ENCODE measurements at regions not wholly inside any gene's neighbourhood (a gene's known extent, or its start where the extent isn't known, plus 50 kb on each side); places are given as distances from the start of the nearest gene placed in this dataset.

DNA sequence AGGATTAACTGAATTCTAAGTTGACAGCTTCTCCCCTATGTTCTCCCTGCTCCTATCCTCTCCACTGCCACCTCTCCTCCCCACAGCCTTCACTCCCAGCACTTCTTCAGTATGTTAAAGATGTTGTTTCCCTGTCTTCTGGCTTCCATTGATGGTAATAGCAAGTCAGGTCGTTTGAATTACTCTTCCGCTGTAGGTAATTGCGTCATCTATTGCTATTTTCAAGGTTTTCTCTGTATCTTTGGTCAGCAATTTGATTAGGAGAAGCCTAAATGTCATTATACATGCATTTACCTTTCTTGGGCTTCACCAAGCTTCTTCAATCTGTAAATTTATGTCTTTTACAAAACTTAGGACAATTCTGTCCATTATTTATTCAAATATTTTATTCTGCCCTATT, 377.3 kb upstream of the KLF12 start:
- DNase-seq (ENCODE audit: low read depth) = no peak
- H3K4me3 ChIP-seq (ENCODE audit: control insufficient read depth, low read depth, low read length) = no peak overlapping the region
- TF ChIP-seq, protein P1, sequence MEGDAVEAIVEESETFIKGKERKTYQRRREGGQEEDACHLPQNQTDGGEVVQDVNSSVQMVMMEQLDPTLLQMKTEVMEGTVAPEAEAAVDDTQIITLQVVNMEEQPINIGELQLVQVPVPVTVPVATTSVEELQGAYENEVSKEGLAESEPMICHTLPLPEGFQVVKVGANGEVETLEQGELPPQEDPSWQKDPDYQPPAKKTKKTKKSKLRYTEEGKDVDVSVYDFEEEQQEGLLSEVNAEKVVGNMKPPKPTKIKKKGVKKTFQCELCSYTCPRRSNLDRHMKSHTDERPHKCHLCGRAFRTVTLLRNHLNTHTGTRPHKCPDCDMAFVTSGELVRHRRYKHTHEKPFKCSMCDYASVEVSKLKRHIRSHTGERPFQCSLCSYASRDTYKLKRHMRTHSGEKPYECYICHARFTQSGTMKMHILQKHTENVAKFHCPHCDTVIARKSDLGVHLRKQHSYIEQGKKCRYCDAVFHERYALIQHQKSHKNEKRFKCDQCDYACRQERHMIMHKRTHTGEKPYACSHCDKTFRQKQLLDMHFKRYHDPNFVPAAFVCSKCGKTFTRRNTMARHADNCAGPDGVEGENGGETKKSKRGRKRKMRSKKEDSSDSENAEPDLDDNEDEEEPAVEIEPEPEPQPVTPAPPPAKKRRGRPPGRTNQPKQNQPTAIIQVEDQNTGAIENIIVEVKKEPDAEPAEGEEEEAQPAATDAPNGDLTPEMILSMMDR (conservative IDR thresholded peaks at IDR 0.05; ENCODE audit: control insufficient read depth, insufficient read depth, low read depth, low read length) = no peak

DNA sequence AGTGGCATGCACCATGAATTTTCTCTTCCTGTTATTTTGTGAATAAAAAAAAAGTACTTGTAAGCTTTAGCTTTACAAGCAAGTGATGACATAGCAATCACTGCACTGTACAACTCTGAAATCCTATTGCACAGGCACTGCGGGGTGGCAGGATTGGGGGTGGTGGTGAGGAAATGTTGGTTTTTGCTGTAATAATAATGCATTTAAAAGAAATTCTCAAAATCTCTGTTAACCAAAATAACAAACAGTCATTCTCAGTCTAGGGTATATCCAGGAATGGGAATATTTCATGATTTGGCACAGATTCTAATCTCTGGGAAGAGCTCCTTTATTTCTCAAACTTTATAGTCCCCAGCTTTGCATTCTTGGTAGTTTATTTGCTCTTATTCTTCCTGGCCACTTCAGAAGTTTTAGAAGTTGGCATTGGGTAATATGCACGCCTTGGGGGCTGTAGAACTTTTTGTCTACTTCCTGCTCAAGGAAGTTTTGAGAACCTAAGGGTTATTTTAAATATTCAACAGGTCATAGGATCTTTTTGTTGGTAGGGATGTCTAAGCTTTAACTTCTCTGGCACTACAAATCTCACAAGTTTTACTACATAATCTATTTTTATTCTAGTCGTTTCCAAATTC, 353.0 kb upstream of the KLF12 start:
- no peak overlapping the region for H3K4me3 ChIP-seq (ENCODE audit: control insufficient read depth, low read depth, low read length)
- TF ChIP-seq, protein P1 (conservative IDR thresholded peaks at IDR 0.05; ENCODE audit: control insufficient read depth, insufficient read depth, low read depth, low read length) = no peak
- DNase-seq (ENCODE audit: low read depth) = no peak

DNA sequence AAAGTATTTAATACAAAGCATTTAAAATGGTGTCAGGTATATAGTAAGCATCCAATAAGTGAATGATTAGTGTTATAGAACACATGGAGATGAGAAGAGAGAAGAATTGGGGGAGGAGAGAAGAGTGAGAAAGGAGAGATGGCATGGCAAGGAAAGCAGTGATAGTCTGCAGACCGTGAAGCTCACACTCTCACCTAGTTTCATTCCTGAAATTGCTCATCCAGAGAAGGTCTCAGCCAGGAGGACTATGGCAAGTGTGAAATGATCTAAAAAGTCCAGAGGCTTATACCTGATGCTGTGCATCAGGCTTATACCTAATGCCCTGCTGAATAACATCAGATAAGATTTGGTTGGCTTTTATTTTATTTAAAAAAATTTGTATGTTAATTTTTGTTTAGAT, 351.6 kb upstream of the KLF12 start:
- TF ChIP-seq, protein P1 (conservative IDR thresholded peaks at IDR 0.05; ENCODE audit: control insufficient read depth, insufficient read depth, low read depth, low read length) = no peak
- no peak overlapping the region for H3K4me3 ChIP-seq (ENCODE audit: control insufficient read depth, low read depth, low read length)
- no peak for DNase-seq (ENCODE audit: low read depth)

DNA sequence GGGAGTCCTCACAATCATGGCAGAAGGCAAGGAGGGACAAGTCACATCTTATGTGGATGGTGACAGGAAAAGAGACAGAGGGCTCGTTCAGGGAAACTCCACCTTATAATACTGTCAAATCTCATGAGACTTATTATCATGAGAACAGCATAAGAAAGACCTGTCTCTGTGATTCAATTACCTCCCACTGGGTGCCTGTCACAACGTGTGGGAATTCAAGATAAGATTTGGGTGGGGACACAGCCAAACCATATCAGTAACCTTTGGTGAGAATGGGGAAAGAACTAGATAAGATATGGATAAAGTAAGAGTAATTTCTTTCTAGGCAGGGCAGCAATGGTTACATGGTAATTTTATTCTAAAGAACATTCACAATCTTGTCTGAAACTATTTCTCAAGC, 344.9 kb upstream of the KLF12 start:
- H3K4me3 ChIP-seq (ENCODE audit: control insufficient read depth, low read depth, low read length) = no peak overlapping the region
- TF ChIP-seq, protein P1 (conservative IDR thresholded peaks at IDR 0.05; ENCODE audit: control insufficient read depth, insufficient read depth, low read depth, low read length) = no peak
- DNase-seq (ENCODE audit: low read depth) = no peak

DNA sequence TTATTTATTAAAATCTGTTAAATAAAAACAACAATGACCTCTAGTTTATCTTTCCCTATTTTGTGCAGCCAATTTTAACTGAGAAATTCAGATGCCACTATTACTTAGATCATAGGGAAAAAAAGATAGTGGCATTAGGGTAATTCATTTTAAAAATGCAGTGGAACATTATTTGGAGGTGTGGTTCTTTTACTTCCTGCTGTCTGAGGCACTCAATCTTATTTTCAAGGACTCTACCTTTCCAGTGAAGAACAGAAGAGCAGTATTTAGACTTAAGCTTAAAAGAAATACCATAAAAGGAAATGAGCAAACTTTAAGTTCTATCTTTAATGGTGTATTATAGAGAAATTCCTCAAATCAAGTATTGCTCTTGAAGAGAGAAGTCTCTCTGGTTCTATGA, 342.6 kb upstream of the KLF12 start:
- H3K4me3 ChIP-seq (ENCODE audit: control insufficient read depth, low read depth, low read length) = no peak overlapping the region
- TF ChIP-seq, protein P1 (conservative IDR thresholded peaks at IDR 0.05; ENCODE audit: control insufficient read depth, insufficient read depth, low read depth, low read length) = no peak
- no peak for DNase-seq (ENCODE audit: low read depth)

DNA sequence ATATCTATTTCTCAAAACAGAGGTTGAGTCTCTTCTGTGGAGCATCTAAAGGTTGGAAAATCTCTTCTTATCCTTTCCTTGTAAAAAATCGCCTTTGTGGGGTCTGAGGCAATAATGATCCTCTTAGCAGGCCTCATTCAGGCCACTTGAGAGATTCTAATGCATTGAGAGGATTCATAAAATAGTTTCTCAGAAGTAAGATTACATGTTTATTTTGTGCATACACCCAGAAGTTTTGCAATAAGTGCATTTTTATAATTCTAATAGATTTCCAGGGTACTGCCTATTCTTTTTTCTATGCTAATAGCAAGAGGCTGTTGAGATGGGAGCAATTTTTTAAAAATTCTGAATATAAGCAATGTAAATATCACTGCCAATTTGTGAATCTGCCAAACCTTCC, 342.2 kb upstream of the KLF12 start:
- TF ChIP-seq, protein P1 (conservative IDR thresholded peaks at IDR 0.05; ENCODE audit: control insufficient read depth, insufficient read depth, low read depth, low read length) = no peak
- no peak for DNase-seq (ENCODE audit: low read depth)

DNA sequence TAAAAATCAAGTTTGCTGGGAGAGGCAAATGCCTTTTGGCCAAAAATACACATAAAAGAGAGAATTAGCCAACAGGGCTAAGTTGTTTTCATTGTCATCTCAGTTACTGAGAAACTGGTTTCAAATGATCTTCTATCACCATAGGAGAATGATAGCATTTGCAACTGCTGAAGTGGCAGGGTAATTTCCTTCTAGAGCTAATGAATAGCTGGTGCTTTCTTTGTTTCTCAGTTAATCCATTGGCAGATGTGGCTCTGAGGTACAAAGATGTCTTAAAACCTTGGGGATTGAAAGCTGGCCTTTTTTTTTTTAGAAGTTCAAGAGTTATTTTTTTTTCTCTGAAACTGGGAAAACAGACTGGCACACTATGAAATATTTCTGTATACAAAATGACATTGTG, 332.7 kb upstream of the KLF12 start:
- no peak for DNase-seq (ENCODE audit: low read depth)
- H3K4me3 ChIP-seq (ENCODE audit: control insufficient read depth, low read depth, low read length) = no peak overlapping the region
- TF ChIP-seq, protein P1 (conservative IDR thresholded peaks at IDR 0.05; ENCODE audit: control insufficient read depth, insufficient read depth, low read depth, low read length) = no peak

More for the DNA sequence above, 342.2 kb upstream of the KLF12 start:
- no peak overlapping the region for H3K4me3 ChIP-seq (ENCODE audit: control insufficient read depth, low read depth, low read length)
